ENCODE measurements at regions not wholly inside any gene's neighbourhood (a gene's known extent, or its start where the extent isn't known, plus 50 kb on each side); places are given as distances from the start of the nearest gene placed in this dataset.
"Not testable (repeated sequence)": the region's sequence is repeated elsewhere in the genome, so short reads cannot be mapped to it uniquely, and the experiment has no call there.

DNA sequence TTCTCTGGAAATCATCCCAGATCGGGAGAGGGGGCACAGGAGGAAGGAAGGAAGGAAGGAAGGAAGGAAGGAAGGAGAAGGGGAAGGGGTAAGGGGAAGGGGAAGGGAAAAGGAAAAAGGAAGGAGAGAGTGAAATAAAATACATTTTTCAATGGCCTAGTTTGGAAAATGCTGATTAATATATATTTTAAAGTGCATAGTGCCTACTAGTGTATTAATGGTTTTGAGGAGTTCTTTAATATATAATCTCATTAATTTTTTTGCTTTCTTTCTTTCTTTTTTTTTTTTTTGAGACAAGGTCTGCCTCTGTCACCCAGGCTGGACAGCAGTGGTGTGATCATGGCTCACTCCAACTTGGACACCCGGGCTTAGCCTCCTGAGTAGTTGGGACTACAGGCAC is 107.8 kb upstream of the FOLH1 start:
- Mint-ChIP-seq H3K4me3 (ENCODE audit: low read depth, unreplicated experiment) (no peak overlapping the region), H3K27me3 (ENCODE audit: unreplicated experiment) (no peaks in the 10 kb centered on the region), H3K36me3 (ENCODE audit: insufficient read depth, unreplicated experiment) (no peaks in the 10 kb centered on the region), H3K4me1 (ENCODE audit: low read depth, unreplicated experiment) (no peaks in the 10 kb centered on the region), H3K9me3 (ENCODE audit: low read depth, unreplicated experiment) (peaks cover 11% of the 10 kb centered on the region), H3K27ac (ENCODE audit: unreplicated experiment) (no peak overlapping the region)
- intact Hi-C loops (cut with micrococcal nuclease; ENCODE audit: unreplicated experiment) = no loop called here
- DNase-seq = no peak
- TF ChIP-seq CTCF (IDR thresholded peaks at IDR 0.05; ENCODE audit: unreplicated experiment) = no peak
- no TSS peak for BruUV-seq (replicated peaks)
- CTCF ChIA-PET = no interaction called here

DNA sequence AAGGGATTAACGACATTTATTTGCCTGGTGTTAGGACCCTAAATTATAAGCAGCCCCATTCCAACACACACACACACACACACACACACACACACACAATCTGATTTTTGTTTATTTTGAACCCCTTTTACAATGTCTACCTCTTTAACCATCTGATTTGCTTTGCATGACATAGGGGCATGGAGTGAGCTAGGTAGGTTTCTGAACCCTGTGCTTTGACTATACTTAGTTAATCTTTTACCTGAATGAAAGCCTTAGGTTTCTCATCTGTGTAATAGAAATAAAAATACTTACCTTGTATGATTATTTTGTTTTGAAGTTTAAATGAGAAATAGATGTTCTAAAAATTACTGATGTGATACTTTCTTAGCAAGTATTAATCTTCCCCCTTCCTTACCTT is 94.7 kb upstream of the FOLH1 start:
- no peak overlapping the region for H3K4me3 Mint-ChIP-seq (ENCODE audit: low read depth, unreplicated experiment)
- no peak overlapping the region for H3K27ac Mint-ChIP-seq (ENCODE audit: unreplicated experiment)
- BruUV-seq (replicated peaks) = no TSS peak
- TF ChIP-seq CTCF (IDR thresholded peaks at IDR 0.05; ENCODE audit: unreplicated experiment) = no peak
- H3K27me3 Mint-ChIP-seq (ENCODE audit: unreplicated experiment) = no peaks in the 10 kb centered on the region
- no peak for DNase-seq
- H3K9me3 Mint-ChIP-seq (ENCODE audit: low read depth, unreplicated experiment) = no peaks in the 10 kb centered on the region
- intact Hi-C loops (cut with micrococcal nuclease; ENCODE audit: unreplicated experiment) = no loop called here
- CTCF ChIA-PET = no interaction called here
- no peaks in the 10 kb centered on the region for H3K4me1 Mint-ChIP-seq (ENCODE audit: low read depth, unreplicated experiment)
- H3K36me3 Mint-ChIP-seq (ENCODE audit: insufficient read depth, unreplicated experiment) = no peaks in the 10 kb centered on the region

- no peaks in the 10 kb centered on the region for H3K27me3 Mint-ChIP-seq (ENCODE audit: unreplicated experiment)
- BruUV-seq (replicated peaks) = no TSS peak
- H3K4me1 Mint-ChIP-seq (ENCODE audit: low read depth, unreplicated experiment) = no peaks in the 10 kb centered on the region
- H3K9me3 Mint-ChIP-seq (ENCODE audit: low read depth, unreplicated experiment) = peaks cover 5% of the 10 kb centered on the region
- DNase-seq = no peak
- intact Hi-C loops (cut with micrococcal nuclease; ENCODE audit: unreplicated experiment) = no loop called here
- no peak for TF ChIP-seq CTCF (IDR thresholded peaks at IDR 0.05; ENCODE audit: unreplicated experiment)
- H3K27ac Mint-ChIP-seq (ENCODE audit: unreplicated experiment) = no peak overlapping the region
- H3K4me3 Mint-ChIP-seq (ENCODE audit: low read depth, unreplicated experiment) = no peak overlapping the region
- CTCF ChIA-PET = interaction anchor here (0.5 kb wide), 1 partner anchor 1073 kb away, joined by 4 read pairs; no protein-coding TSS in a partner anchor
- no peaks in the 10 kb centered on the region for H3K36me3 Mint-ChIP-seq (ENCODE audit: insufficient read depth, unreplicated experiment)
Measured at GRCh38 chr11:49302360-49302759, 94.0 kb upstream of the FOLH1 start.

DNA sequence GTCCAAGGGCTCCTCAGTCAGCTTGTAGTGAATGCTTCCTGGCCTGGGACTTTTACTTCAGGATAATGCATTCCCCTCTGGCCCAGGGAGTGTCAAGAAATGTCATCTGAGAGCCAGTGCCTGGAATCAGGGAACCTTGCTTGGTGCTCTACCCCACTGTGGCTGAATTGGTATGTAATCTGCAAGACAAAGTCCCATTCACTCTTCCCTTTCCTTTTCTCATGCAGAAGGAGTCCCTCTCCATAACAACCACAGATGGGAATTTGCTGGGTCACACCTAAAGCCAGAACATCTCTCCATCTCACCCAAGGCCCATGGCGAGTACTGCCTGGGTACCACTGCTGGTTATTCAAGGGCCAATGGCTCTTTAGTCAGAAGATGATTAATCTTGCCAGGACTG is 89.6 kb upstream of the FOLH1 start:
- intact Hi-C loops (cut with micrococcal nuclease; ENCODE audit: unreplicated experiment); DNase-seq; H3K27ac Mint-ChIP-seq (ENCODE audit: unreplicated experiment); H3K4me3 Mint-ChIP-seq (ENCODE audit: low read depth, unreplicated experiment); H3K9me3 Mint-ChIP-seq (ENCODE audit: low read depth, unreplicated experiment); H3K27me3 Mint-ChIP-seq (ENCODE audit: unreplicated experiment); BruUV-seq (replicated peaks); H3K4me1 Mint-ChIP-seq (ENCODE audit: low read depth, unreplicated experiment); CTCF ChIA-PET; H3K36me3 Mint-ChIP-seq (ENCODE audit: insufficient read depth, unreplicated experiment): not testable (repeated sequence)

- H3K4me3 Mint-ChIP-seq (ENCODE audit: low read depth, unreplicated experiment); intact Hi-C loops (cut with micrococcal nuclease; ENCODE audit: unreplicated experiment); H3K9me3 Mint-ChIP-seq (ENCODE audit: low read depth, unreplicated experiment); CTCF ChIA-PET; H3K36me3 Mint-ChIP-seq (ENCODE audit: insufficient read depth, unreplicated experiment); H3K4me1 Mint-ChIP-seq (ENCODE audit: low read depth, unreplicated experiment); BruUV-seq (replicated peaks); H3K27ac Mint-ChIP-seq (ENCODE audit: unreplicated experiment); DNase-seq; H3K27me3 Mint-ChIP-seq (ENCODE audit: unreplicated experiment): not testable (repeated sequence)
Measured at GRCh38 chr11:49283911-49284310, 75.5 kb upstream of the FOLH1 start.

DNA sequence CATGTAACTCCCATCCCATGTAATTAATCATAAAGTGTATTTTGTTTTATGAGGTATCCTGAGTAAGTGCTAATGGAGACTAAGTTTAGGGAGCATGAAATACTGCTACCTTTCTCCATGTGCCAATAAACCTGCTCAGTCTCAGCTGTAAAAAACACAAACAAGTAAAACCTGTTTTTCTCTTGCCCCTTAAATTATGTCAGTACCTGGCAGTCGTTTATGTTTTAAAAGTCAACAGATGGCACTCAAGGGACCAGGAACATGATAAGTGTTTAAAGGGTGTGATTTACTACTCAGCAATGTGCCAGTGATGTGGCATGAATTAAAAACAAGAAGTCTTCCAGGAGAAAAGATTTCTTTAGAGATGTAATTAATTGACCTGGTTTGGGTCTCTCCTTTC is 74.9 kb upstream of the FOLH1 start:
- DNase-seq; H3K27ac Mint-ChIP-seq (ENCODE audit: unreplicated experiment); H3K9me3 Mint-ChIP-seq (ENCODE audit: low read depth, unreplicated experiment); BruUV-seq (replicated peaks); H3K36me3 Mint-ChIP-seq (ENCODE audit: insufficient read depth, unreplicated experiment); intact Hi-C loops (cut with micrococcal nuclease; ENCODE audit: unreplicated experiment); CTCF ChIA-PET; H3K27me3 Mint-ChIP-seq (ENCODE audit: unreplicated experiment); H3K4me3 Mint-ChIP-seq (ENCODE audit: low read depth, unreplicated experiment); H3K4me1 Mint-ChIP-seq (ENCODE audit: low read depth, unreplicated experiment): not testable (repeated sequence)

GRCh38 chr11:49282125-49282524 is 73.7 kb upstream of the FOLH1 start:
- DNase-seq; H3K27ac Mint-ChIP-seq (ENCODE audit: unreplicated experiment); BruUV-seq (replicated peaks); H3K36me3 Mint-ChIP-seq (ENCODE audit: insufficient read depth, unreplicated experiment); intact Hi-C loops (cut with micrococcal nuclease; ENCODE audit: unreplicated experiment); CTCF ChIA-PET; H3K4me3 Mint-ChIP-seq (ENCODE audit: low read depth, unreplicated experiment); H3K9me3 Mint-ChIP-seq (ENCODE audit: low read depth, unreplicated experiment); H3K4me1 Mint-ChIP-seq (ENCODE audit: low read depth, unreplicated experiment): not testable (repeated sequence)
- peaks cover 15% of the 10 kb centered on the region for H3K27me3 Mint-ChIP-seq (ENCODE audit: unreplicated experiment)

DNA sequence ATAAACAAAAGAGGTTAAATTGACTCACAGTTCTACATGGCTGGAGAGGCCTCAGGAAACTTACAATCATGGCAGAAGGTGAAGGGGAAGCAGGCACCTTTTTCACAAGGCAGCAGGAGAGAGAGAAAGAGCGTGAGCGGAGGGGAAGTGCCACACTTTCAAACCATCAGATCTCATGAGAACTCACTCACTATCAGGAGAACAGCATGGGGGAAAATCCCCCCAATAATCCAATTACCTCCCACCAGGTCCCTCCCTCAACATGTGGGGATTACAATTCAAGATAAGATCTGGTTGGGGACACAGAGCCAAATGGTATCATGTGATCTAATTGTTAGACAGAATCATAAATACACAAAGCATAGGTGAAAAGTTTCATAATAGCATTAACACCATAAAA is 69.5 kb upstream of the FOLH1 start:
- H3K27me3 Mint-ChIP-seq (ENCODE audit: unreplicated experiment) = peaks cover 15% of the 10 kb centered on the region
- H3K4me3 Mint-ChIP-seq (ENCODE audit: low read depth, unreplicated experiment); H3K27ac Mint-ChIP-seq (ENCODE audit: unreplicated experiment); DNase-seq; BruUV-seq (replicated peaks); H3K4me1 Mint-ChIP-seq (ENCODE audit: low read depth, unreplicated experiment); H3K9me3 Mint-ChIP-seq (ENCODE audit: low read depth, unreplicated experiment); H3K36me3 Mint-ChIP-seq (ENCODE audit: insufficient read depth, unreplicated experiment); intact Hi-C loops (cut with micrococcal nuclease; ENCODE audit: unreplicated experiment): not testable (repeated sequence)
- CTCF ChIA-PET = interaction anchor here (0.6 kb wide), 1 partner anchor 1183 kb away, joined by 5 read pairs; no protein-coding TSS in a partner anchor

All from Calu3 (cell line).